Posterior vena cava (tissue), 2 donors: ENCODE measurements at regions not wholly inside any gene's neighbourhood (a gene's known extent, or its start where the extent isn't known, plus 50 kb on each side); places are given as distances from the start of the nearest gene placed in this dataset.

Experiments used
- DNase-seq: peaks from one replicate; pipeline ENCODE4 v3.0.0-alpha.2; 2020; ENCODE audit warnings: low spot score
- intact Hi-C, 2 donors: fragments of 100-400 bp; cut with DNase I; formaldehyde crosslinking; loops; one replicate each; pipeline versions ENCODE4 v1.14.1 to v1.14.2; 2022 to 2023
- donor health status: DM: yes; HTN: yes; CAD: no.
- donor health status: DM: yes; HTN: yes; CAD: no.

DNA sequence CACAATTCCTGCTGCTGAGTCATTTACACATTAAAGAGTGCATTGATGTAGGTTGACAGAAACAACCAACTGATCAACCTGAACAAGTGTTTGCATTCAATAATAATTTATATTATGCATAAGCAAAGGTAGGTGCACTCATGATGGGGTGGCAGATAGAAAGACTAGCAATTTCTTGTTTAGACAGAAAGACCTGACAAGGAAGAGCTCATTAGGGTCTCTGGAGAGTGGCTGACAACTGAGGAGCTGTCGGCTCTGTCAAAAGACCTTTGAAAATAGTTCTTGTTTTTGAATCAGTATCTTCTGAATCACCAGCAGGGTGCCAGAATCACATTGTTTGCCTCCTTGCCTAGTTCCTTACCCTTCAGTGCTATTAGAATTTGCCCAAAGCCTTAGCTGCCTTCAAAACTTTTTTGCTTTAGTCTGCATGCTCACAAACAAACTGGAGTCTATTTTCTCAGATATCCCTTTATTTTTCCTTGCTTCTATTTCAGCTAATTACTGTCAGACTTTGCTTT is 234.7 kb downstream of the BTG1 start:
- intact Hi-C loops = loop anchor here in 1 of 2 donors (10.0 kb wide), 1 partner anchor 704 kb away; no protein-coding TSS in a partner anchor
- DNase-seq = no peak

- no peak for DNase-seq
Measured at GRCh38 chr12:91902860-91903683, 242.6 kb downstream of the BTG1 start.

GRCh38 chr12:91901381-91902074 is 244.1 kb downstream of the BTG1 start:
- intact Hi-C loops = no loop called here
- no peak for DNase-seq

More at GRCh38 chr12:91902860-91903683, 242.6 kb downstream of the BTG1 start:
- intact Hi-C loops = no loop called here

- no peak for DNase-seq
- intact Hi-C loops = no loop called here
Measured at GRCh38 chr12:91900971-91901370, 244.7 kb downstream of the BTG1 start.

DNA sequence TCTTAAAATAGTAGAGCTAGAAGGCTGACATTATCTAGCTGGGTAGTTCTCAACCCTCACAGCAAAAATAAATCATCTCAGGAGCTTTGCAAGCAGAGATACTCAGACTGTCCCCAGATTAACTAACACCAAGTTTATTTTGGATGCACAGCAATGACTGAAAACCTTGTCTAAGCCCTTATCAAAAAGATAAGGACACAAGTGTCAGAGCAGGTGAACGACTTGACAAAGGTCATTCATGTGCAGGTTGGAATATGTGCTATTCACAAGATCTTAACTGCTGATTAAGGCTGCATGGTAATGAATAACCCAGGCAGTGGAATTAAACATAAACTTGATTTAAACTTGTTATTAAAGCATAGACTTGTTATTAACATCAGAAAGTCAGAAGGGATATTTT is 246.6 kb downstream of the BTG1 start:
- intact Hi-C loops = no loop called here
- DNase-seq = no peak

DNA sequence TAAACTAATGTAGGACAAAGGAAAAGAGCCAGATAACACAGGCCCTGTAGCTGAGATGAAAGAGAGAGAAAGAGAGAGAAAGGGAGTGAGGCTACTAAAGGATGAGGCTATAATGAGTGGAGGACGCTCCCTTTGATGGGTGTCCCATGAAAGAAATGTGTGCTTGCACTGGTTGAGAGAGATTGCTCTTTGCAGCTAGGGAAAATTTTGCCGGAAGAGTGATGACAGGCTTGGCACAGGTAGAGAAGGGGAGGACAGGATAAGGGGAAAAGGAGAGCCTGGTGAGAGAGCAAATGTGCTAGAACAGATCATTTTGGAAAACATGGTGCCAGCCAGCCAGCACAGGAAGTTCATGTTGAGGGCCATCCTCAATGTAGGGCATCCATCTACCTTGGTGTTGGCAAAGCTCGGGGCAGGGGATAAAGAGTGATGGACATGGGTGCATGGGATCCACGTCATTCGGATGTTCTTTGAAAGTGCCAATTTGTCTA is 248.6 kb downstream of the BTG1 start:
- intact Hi-C loops = no loop called here
- no peak for DNase-seq

DNA sequence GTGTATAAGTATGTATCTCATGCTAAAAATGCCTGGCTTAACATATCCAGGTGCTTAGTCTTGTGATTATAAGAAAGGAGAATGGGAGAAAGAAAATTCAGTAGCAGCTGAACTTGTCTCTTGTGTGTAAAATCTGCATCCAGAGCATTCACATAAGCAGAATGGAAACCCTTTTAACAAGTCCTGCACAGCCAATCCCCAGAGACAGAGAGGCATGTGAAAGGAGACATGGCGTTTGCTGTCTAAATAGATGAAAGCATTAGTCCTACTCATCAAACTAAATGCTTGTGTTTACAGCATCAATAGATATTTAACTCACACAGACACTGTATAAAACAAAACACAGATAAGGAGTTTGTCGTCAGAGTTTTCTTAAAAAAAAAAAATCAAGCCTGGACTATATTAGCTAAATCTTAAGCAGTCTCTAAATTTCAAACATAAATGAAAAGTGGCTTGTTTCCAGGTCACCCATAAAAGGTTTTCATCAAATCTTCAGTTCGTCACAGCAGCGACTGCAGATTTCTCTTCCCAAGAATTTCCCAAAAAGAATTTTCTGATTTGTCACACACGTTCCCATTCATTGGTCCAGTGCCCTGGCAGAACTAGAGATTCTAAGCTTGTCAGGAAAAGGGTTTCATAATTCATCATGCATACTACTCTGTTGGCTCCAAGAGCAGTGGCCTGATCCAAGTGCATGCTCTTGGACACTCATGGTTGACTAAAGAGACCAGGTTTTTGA is 249.2 kb downstream of the BTG1 start:
- DNase-seq = peak; percentile 76
- intact Hi-C loops = no loop called here

DNA sequence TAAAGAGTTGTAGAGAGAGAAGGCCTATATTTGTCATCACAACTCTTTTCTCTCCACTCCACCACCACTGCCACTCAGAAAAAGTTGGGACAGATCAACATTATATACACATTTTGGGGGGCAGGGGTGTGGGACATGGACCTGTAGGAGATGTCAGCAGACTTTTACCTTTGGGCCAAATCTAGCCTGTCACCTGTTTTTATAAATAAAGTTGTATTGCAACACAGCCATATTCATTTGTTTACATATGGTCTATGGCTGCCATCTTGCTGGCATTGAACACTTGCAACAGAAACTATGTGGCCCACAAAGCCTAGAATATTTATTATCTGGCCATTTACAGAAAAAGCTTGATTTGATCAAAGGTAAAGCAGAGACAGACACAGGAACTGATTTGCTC is 250.7 kb downstream of the BTG1 start:
- intact Hi-C loops = no loop called here
- DNase-seq = no peak

- DNase-seq = no peak
- intact Hi-C loops = no loop called here
Measured at GRCh38 chr12:91893476-91893875, 252.2 kb downstream of the BTG1 start.

DNA sequence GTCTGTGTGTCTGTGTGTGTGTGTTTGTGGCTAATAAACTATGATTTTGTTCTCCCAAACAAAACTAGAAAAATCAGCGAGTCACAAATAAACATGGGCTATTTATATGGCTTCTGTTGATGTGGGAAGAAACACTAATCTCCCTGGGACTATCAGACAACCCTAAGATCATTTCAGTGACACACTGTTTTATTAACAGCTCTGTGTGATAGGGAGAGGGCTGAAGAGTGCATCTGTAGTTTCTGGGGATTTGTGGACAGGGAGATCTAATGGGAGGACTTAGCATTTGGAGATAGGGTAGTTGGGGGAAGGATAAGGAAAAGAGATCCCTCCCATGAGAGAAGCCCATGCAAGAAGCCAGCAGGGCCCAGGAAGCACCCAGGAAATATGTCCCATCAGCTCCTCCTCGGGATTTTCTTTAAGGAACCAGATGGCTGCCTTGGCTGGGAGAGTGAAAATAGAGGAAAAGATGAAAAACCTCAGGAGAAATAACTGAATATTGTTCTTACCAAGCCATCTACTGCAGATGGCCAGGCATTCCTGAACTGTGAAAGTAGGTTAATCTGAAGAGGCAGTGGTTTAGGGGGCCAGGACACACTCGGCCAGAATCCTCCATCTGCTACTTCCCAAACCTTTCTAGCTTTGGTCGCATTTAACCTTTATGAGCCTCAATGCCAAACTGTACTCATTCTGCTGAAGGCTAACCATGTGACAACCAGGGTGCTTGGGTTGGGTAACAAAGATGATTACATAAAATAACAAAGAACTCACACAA is 253.4 kb downstream of the BTG1 start:
- no peak for DNase-seq
- intact Hi-C loops = no loop called here

- intact Hi-C loops = no loop called here
- no peak for DNase-seq
Measured at GRCh38 chr12:91890742-91891141, 254.9 kb downstream of the BTG1 start.

- intact Hi-C loops = no loop called here
- no peak for DNase-seq
Measured at GRCh38 chr12:91889910-91890309, 255.7 kb downstream of the BTG1 start.

DNA sequence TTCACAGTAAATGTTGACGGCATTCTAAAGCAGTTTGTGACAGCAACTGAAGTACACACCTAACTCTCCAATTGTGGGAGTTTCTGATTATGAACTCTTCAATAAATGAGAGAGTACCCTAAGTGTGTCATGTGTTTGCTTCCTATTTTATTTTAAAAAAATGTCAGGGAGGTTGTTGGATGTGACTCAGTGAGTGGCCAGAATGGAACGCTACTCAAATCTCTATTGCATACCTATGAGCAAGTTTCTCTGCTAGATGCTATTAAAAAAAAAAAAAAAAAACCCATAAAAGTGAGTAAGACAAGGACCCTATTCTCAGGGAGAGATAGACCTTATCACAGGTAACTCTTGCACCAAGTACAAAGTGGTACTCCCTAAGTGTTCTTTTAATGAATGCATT is 256.6 kb downstream of the BTG1 start:
- no peak for DNase-seq
- intact Hi-C loops = no loop called here

GRCh38 chr12:91887957-91888356 is 257.7 kb downstream of the BTG1 start:
- DNase-seq = no peak
- intact Hi-C loops = no loop called here

- no peak for DNase-seq
- intact Hi-C loops = no loop called here
Measured at GRCh38 chr12:91885851-91886731, 259.6 kb downstream of the BTG1 start.

DNA sequence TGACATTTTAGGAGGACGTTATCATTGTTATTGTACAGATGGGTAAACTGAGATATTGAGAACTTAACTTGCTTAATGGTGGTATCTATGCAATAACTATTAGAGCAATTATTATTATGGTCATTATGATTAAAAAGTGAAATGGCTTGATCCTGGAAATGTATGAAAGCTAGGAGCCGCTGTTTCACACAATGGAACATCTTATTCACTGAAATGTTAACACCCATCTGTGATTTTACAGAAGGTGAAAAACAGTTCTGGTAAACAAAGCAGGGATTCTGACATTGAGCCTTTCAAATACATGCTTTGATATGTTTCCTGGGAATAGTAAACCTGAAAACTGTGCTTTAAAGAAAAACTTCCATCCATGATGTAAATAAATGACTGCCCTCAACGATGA is 261.4 kb downstream of the BTG1 start:
- intact Hi-C loops = no loop called here
- DNase-seq = no peak

DNA sequence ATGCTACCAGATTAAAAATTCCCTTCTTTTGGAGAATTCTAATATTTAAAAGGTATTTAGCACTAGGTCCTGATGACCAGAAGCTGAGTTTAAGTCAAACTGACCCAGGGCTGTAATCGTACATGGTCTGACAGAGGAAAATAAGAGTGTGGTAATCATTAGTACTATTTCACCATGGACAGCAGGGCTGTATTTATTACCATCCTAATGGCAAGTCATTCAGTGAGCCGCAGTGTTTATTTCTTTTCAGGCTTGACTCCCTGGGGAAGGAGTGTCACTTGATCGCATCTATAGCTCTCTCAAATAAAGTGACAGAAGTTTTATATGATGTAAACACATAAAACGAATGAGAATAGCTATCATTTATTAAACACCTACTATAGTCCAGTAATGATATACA is 261.8 kb downstream of the BTG1 start:
- DNase-seq = no peak
- intact Hi-C loops = no loop called here

DNA sequence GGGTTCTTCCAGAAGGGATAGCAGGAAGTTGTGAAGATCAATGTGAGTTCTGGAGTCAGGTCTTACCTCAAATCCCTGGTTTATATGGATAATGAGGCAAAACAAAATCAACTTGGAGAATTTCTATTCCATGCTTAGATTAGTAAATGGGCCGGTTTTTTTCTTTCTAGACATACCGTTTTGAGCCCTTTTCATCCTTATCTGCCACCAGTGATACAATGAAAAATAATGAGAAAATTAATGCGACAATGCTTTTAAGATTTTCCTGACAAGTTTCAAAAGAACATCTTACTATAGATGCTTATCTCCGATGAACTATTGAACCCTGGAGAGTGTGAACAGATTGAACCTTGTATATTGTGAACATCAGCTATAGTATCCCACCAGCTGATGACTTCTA is 262.7 kb downstream of the BTG1 start:
- no peak for DNase-seq
- intact Hi-C loops = no loop called here
